ENCODE measurements at regions not wholly inside any gene's neighbourhood (a gene's known extent, or its start where the extent isn't known, plus 50 kb on each side); places are given as distances from the start of the nearest gene placed in this dataset.
A peak's percentile ranks its signal among the peaks of the same experiment; 100 is the strongest.

GRCh38 chr19:22545751-22546150, 88.4 kb upstream of the ZNF492 start:
- CTCF ChIA-PET (ENCODE audit: partially characterized antibody), result interaction anchor here (0.7 kb wide), 1 partner anchor 348 kb away, joined by 3 read pairs; no protein-coding TSS in a partner anchor
- DNase-seq (ENCODE audit: low read depth in 1 of 2, low spot score in 2 of 2) (peak in 1 of 2 experiments; percentile 63), FAIRE-seq (peak; percentile 45)
- Histone ChIP-seq H3K36me3 (ENCODE audit: control insufficient read depth in 2 of 4, insufficient read depth in 4 of 4, low read length in 3 of 4) (no peaks in the 10 kb centered on the region), H4K20me1 (replicated peaks in 1 of 2; ENCODE audit: control insufficient read depth in 1 of 2, insufficient read depth in 2 of 2, low read length in 2 of 2) (no peaks in the 10 kb centered on the region), H4K5ac (ENCODE audit: insufficient read length, low read depth, low read length) (no peak overlapping the region), H2AK5ac (ENCODE audit: low read depth, low read length) (no peak overlapping the region), H3K9me3 (ENCODE audit: insufficient read depth in 2 of 2, low read depth in 1 of 2, low read length in 1 of 2) (peaks cover 70 to 86% of the 10 kb centered on the region in 2 experiments), H3K9ac (replicated peaks in 1 of 4; ENCODE audit: extremely low read depth in 1 of 4, low read depth in 3 of 4, low read length in 3 of 4) (no peak overlapping the region), H2AFZ (ENCODE audit: low read length) (no peak overlapping the region), H3K79me2 (ENCODE audit: control insufficient read depth in 1 of 2, insufficient read depth in 2 of 2, low read length in 2 of 2) (no peaks in the 10 kb centered on the region), H2BK120ac (replicated peaks; ENCODE audit: low read depth, low read length) (no peak overlapping the region), H3K56ac (replicated peaks; ENCODE audit: insufficient read length, low read depth, low read length) (no peak overlapping the region), H3K4me2 (ENCODE audit: insufficient read depth in 1 of 2, low read depth in 2 of 2, low read length in 2 of 2) (no peak overlapping the region), H3K23ac (ENCODE audit: insufficient read length) (no peak overlapping the region), H3K18ac (ENCODE audit: extremely low read depth, low read length) (no peak overlapping the region), H3K27ac (ENCODE audit: low read depth, low read length) (no peak overlapping the region), H3K4ac (replicated peaks; ENCODE audit: insufficient read length, low read depth, low read length) (no peak overlapping the region), H2BK20ac (ENCODE audit: low read length) (no peak overlapping the region), H3K14ac (ENCODE audit: insufficient read length) (no peak overlapping the region), H3K4me1 (replicated peaks in 1 of 4; ENCODE audit: control insufficient read depth in 3 of 4, insufficient read depth in 4 of 4, low read length in 3 of 4) (no peaks in the 10 kb centered on the region), H3K23me2 (ENCODE audit: low read depth, low read length) (no peaks in the 10 kb centered on the region), H3K4me3 (ENCODE audit: extremely low read depth in 1 of 4, insufficient read depth in 2 of 4, low read depth in 3 of 4, low read length in 4 of 4) (no peak overlapping the region), H4K91ac (replicated peaks; ENCODE audit: insufficient read length, low read length) (no peak overlapping the region), H2BK12ac (ENCODE audit: low read depth, low read length) (no peak overlapping the region), H3K27me3 (replicated peaks in 1 of 4; ENCODE audit: control insufficient read depth in 3 of 4, extremely low read depth in 1 of 4, insufficient read depth in 3 of 4, low read length in 3 of 4) (no peaks in the 10 kb centered on the region), H4K8ac (ENCODE audit: extremely low read depth, insufficient read depth, low read length) (no peak overlapping the region), H2BK5ac (ENCODE audit: low read depth, low read length) (no peak overlapping the region), H3K79me1 (ENCODE audit: low read depth, low read length) (no peaks in the 10 kb centered on the region), H2BK15ac (ENCODE audit: low read length) (no peak overlapping the region)
- TF ChIP-seq EZH2 (IDR thresholded peaks at IDR 0.05; ENCODE audit: low read depth, low read length, severe bottlenecking) (no peak), RAD21 (IDR thresholded peaks at IDR 0.05 in 1 of 2, conservative IDR thresholded peaks at IDR 0.05 in 1 of 2; ENCODE audit: low read depth in 2 of 2, low read length in 2 of 2) (peak; percentile 75 to 82), CTCF (IDR thresholded peaks at IDR 0.05; ENCODE audit: control extremely low read depth in 1 of 3, insufficient read depth in 1 of 3, low read depth in 1 of 3, low read length in 3 of 3) (peak; percentile 49 to 73 (median 60))
- 75% methylated on average over 5 of the region's 5 CpGs; no CpG with 5 or more reads in 1 of the 2 experiments for WGBS, 2 experiments (ENCODE audit: extremely low coverage in 1 of 2, insufficient coverage in 1 of 2, insufficient read length in 1 of 2, insufficient replicate concordance in 2 of 2, low coverage in 1 of 2, low lambda C conversion rate in 2 of 2, missing lambda C conversion rate in 1 of 2)
- POLR2A ChIA-PET (ENCODE audit: partially characterized antibody), result no interaction called here

Measured in H1 (cell line).